ENCODE measurements at regions not wholly inside any gene's neighbourhood (a gene's known extent, or its start where the extent isn't known, plus 50 kb on each side); places are given as distances from the start of the nearest gene placed in this dataset.

DNA sequence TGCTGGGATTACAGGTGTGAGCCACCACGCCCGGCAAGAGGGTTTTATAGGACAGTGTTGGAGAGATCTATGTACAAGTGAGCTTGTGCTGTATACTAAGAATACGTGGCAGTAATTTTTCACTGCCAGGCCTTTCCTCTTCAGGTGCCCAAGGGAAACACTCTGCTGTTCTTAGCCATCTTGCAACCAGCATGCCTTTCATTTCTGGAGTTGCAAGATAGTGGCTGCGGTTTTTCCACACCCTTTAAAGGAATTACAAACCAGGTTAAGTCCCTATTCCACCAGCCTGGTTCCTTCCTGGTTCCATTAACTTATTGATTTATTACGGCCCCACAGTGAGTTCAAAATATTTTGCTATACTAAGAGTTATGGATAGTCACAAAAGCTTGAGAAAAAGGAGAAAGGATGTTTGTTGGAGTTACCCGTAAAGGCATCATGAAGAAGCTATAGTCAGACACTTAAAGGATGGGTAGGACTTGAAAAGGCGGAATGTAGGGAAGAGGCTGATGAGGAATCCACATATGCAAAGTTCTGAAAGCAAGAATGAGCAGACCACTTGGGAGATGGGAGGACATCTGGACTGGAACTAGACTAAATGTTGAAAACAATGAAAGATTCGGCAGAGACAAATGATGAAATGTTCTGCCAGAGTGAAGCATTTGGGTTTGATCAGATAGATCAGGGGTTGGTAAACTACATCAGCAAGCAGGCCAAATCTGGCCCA lies 61.4 kb upstream of the ASIP start:
- TF ChIP-seq, protein P1, sequence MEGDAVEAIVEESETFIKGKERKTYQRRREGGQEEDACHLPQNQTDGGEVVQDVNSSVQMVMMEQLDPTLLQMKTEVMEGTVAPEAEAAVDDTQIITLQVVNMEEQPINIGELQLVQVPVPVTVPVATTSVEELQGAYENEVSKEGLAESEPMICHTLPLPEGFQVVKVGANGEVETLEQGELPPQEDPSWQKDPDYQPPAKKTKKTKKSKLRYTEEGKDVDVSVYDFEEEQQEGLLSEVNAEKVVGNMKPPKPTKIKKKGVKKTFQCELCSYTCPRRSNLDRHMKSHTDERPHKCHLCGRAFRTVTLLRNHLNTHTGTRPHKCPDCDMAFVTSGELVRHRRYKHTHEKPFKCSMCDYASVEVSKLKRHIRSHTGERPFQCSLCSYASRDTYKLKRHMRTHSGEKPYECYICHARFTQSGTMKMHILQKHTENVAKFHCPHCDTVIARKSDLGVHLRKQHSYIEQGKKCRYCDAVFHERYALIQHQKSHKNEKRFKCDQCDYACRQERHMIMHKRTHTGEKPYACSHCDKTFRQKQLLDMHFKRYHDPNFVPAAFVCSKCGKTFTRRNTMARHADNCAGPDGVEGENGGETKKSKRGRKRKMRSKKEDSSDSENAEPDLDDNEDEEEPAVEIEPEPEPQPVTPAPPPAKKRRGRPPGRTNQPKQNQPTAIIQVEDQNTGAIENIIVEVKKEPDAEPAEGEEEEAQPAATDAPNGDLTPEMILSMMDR (IDR thresholded peaks at IDR 0.05), result no peak
- no peak for TF ChIP-seq EZH2 (IDR thresholded peaks at IDR 0.05; ENCODE audit: borderline replicate concordance, insufficient read depth, low read depth, low read length, poor library complexity, severe bottlenecking)

All from B cell (primary cell).